DND-41 (cell line): ENCODE measurements at regions not wholly inside any gene's neighbourhood (a gene's known extent, or its start where the extent isn't known, plus 50 kb on each side); places are given as distances from the start of the nearest gene placed in this dataset.

Experiments
- ATAC-seq: fragments of 200-7000 bp; cut with Tn5 transposase; 3 replicates; pipeline ENCODE4 v1.9.1; 2021; ENCODE audit warnings: low read depth; ENCODE audit not compliant: insufficient read depth
- DNase-seq: peaks from one replicate; pipeline ENCODE4 v3.0.0-alpha.2; 2020
- H2AFZ ChIP-seq: 2 replicates; pipeline ENCODE4 v1.6.0; 2012; ENCODE audit warnings: low read depth, low read length
- H3K27ac ChIP-seq: 2 replicates; pipeline ENCODE4 v1.5.1; 2012; ENCODE audit warnings: low read length, inconsistent platforms
- H3K27me3 ChIP-seq: fragments of 200-600 bp; sonication (generic); 2 replicates; pipeline ENCODE4 v1.6.0; 2012; ENCODE audit warnings: low read length, mild to moderate bottlenecking, inconsistent platforms; ENCODE audit not compliant: insufficient read depth, poor library complexity
- H3K36me3 ChIP-seq: 2 replicates; pipeline ENCODE4 v1.5.1; 2012; ENCODE audit warnings: low read length, inconsistent platforms; ENCODE audit not compliant: insufficient read depth
- H3K4me1 ChIP-seq: 2 replicates; pipeline ENCODE4 v1.5.1; 2012; ENCODE audit warnings: mild to moderate bottlenecking, low read length; ENCODE audit not compliant: insufficient read depth
- H3K4me2 ChIP-seq: 2 replicates; pipeline ENCODE4 v1.6.0; 2012; ENCODE audit warnings: mild to moderate bottlenecking, moderate library complexity, low read length, inconsistent platforms; ENCODE audit not compliant: insufficient read depth
- H3K4me3 ChIP-seq, 2 experiments: fragments of 200-600 bp in 1 of 2; shearing (Covaris generic) in 1 of 2; 2 replicates each; pipeline ENCODE4 v1.5.1; 2012 to 2016; ENCODE audit warnings: inconsistent platforms in 2 of 2, low read length in 2 of 2, mild to moderate bottlenecking in 2 of 2, low read depth in 1 of 2, moderate library complexity in 1 of 2
- H3K79me2 ChIP-seq: 2 replicates; pipeline ENCODE4 v1.6.0; 2012; ENCODE audit warnings: low read length, inconsistent platforms; ENCODE audit not compliant: insufficient read depth
- H3K9ac ChIP-seq: 2 replicates; pipeline ENCODE4 v1.6.0; 2012; ENCODE audit warnings: low read depth, mild to moderate bottlenecking, inconsistent platforms, low read length, moderate library complexity
- H3K9me3 ChIP-seq: 2 replicates; pipeline ENCODE4 v1.5.1; 2012; ENCODE audit warnings: low read length, moderate library complexity, mild to moderate bottlenecking, inconsistent platforms; ENCODE audit not compliant: insufficient read depth, severe bottlenecking
- H4K20me1 ChIP-seq: 2 replicates; pipeline ENCODE4 v1.6.0; 2012; ENCODE audit warnings: low read length; ENCODE audit not compliant: insufficient read depth
- EZH2 ChIP-seq: IDR thresholded peaks from 3 replicates; pipeline ENCODE4 v1.6.1; 2012; ENCODE audit warnings: borderline replicate concordance, low read depth, mild to moderate bottlenecking, moderate library complexity, low read length, inconsistent platforms; ENCODE audit not compliant: severe bottlenecking
- TF ChIP-seq, protein P1 (sequence below): IDR thresholded peaks from 2 replicates; pipeline ENCODE4 v1.5.1; 2012; ENCODE audit warnings: borderline replicate concordance, low read length, moderate library complexity, mild to moderate bottlenecking; ENCODE audit not compliant: poor library complexity, severe bottlenecking; ENCODE audit errors: extremely low read depth

DNA sequence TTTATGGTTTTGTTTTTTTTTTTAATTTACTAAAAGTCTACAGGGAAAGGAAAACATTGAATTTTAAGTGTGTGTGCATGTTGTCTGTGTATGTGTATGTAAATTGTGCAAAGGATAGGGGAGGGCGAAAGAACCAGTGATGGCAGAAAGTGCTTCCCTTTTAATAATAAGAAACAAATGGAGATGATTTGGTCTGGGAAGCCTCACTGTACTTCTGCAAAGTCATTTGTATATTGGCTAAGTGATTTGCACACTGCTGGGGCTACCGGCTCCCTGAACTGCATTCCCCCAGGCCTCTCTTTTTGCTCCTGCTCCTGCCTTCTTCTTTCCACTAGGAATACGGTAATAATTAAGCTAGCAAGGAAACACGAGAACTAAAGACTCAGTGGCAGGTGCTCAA is 101.2 kb downstream of the CD47 start:
- no peak for DNase-seq
- Histone ChIP-seq H3K9me3 (no peaks in the 10 kb centered on the region), H2AFZ (no peak overlapping the region), H3K27ac (no peak overlapping the region), H3K9ac (no peak overlapping the region), H3K4me1 (no peaks in the 10 kb centered on the region), H3K79me2 (no peaks in the 10 kb centered on the region), H4K20me1 (no peaks in the 10 kb centered on the region), H3K4me3 (no peak overlapping the region), H3K4me2 (no peak overlapping the region), H3K36me3 (no peaks in the 10 kb centered on the region), H3K27me3 (no peaks in the 10 kb centered on the region)
- no peak for ATAC-seq
- TF ChIP-seq, protein P1, sequence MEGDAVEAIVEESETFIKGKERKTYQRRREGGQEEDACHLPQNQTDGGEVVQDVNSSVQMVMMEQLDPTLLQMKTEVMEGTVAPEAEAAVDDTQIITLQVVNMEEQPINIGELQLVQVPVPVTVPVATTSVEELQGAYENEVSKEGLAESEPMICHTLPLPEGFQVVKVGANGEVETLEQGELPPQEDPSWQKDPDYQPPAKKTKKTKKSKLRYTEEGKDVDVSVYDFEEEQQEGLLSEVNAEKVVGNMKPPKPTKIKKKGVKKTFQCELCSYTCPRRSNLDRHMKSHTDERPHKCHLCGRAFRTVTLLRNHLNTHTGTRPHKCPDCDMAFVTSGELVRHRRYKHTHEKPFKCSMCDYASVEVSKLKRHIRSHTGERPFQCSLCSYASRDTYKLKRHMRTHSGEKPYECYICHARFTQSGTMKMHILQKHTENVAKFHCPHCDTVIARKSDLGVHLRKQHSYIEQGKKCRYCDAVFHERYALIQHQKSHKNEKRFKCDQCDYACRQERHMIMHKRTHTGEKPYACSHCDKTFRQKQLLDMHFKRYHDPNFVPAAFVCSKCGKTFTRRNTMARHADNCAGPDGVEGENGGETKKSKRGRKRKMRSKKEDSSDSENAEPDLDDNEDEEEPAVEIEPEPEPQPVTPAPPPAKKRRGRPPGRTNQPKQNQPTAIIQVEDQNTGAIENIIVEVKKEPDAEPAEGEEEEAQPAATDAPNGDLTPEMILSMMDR: no peak
- TF ChIP-seq EZH2: no peak

DNA sequence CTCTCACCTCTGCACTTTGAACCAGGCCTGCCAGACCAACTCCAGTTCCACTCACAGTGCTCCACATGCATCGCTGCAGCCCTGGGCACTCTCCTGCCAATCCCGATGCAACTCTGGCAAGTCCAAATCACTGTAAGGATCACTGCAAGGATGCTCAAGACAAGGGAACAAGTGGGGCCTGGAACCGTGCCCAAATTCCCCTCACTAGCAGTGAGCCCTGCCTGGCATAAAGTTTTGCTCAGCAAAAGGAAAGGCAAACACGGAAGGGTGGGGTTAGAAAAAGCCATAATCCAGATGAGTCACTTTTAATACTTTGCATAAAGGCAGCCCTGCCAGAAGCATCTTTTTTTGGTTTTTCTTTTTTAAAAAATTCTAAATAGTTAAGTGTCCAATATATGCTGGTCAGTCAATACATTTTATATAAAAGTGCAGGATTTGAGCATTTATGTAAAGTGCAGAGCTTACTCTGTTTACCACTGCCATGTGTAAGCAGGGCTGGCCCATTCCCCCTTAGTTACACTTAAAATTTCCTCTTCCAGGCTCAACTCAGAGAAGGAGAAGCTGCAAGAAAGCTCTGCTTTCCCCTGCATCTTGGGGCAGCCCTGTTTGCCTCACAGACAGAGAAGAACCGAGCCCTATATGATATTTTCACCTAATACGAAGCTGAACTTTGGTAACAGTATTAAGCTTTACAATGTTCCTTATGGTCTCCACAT is 102.2 kb downstream of the CD47 start:
- no peaks in the 10 kb centered on the region for H3K36me3 ChIP-seq
- H3K27ac ChIP-seq: no peak overlapping the region
- no peak for ATAC-seq

DNA sequence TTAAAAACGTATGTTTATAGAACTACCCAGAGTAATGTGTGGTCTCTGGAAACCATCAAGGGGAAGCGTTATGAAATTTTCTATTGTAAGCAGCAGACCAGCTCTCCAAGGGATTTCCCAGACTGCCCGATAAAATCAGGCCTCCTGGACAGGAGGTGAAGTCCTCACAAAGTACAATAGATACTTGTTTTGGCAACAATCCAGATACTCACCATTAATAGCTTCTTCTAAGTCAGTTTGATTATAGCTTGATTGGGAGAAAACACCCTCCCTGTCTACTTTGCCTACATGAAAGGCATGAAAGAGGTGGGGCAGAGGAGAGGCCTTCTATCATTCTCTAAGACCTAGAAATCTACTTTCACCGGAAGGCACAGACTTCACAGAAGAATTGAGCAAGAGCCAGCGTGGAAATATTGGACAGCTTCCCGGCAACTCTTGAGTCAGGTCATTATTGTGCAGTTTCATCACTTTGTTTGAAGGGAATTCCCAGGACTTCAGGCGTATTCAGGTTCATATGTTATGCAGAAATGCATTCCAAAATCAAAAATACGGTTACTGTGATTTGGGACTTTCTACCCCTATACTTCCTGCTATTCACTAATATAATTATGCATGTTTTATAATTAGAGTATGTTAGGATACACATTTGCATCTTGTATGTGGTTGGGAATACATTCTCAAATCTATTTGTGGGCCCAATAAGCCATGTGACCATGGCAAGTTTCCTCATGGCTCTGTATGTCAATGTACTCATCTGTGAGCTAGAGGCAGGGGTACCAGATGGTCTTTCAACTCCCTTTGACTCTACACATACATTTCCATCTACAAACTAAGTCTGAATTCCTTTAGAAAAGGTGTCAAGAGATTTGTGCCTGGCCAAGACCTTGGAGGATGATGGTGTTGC is 103.5 kb downstream of the CD47 start:
- no peak for DNase-seq
- Histone ChIP-seq H3K27ac (no peak overlapping the region), H3K4me3 (no peak overlapping the region), H3K4me2 (no peak overlapping the region), H4K20me1 (no peaks in the 10 kb centered on the region), H3K9me3 (no peaks in the 10 kb centered on the region), H3K4me1 (no peaks in the 10 kb centered on the region), H3K36me3 (no peaks in the 10 kb centered on the region), H2AFZ (no peak overlapping the region), H3K27me3 (no peaks in the 10 kb centered on the region), H3K79me2 (no peaks in the 10 kb centered on the region), H3K9ac (no peak overlapping the region)
- TF ChIP-seq, protein P1: no peak
- no peak for TF ChIP-seq EZH2
- no peak for ATAC-seq

More for the DNA sequence above, 102.2 kb downstream of the CD47 start:
- Histone ChIP-seq H3K4me3 (no peak overlapping the region), H4K20me1 (no peaks in the 10 kb centered on the region), H3K9me3 (no peaks in the 10 kb centered on the region), H3K79me2 (no peaks in the 10 kb centered on the region), H3K27me3 (no peaks in the 10 kb centered on the region), H2AFZ (no peak overlapping the region), H3K9ac (no peak overlapping the region), H3K4me1 (no peaks in the 10 kb centered on the region), H3K4me2 (no peak overlapping the region)
- no peak for DNase-seq
- TF ChIP-seq EZH2: no peak
- TF ChIP-seq, protein P1: no peak
